Loucy (cell line): ENCODE measurements at regions not wholly inside any gene's neighbourhood (a gene's known extent, or its start where the extent isn't known, plus 50 kb on each side); places are given as distances from the start of the nearest gene placed in this dataset.

ENCODE experiments used
- H2AFZ ChIP-seq: fragments of 200-600 bp; sonication (generic); 2 replicates; pipeline ENCODE4 v1.6.0; 2016; ENCODE audit warnings: antibody characterized with exemption, mild to moderate bottlenecking, low read length, moderate library complexity
- H3F3A ChIP-seq: fragments of 200-600 bp; 2 replicates; pipeline ENCODE4 v1.6.0; 2016; ENCODE audit warnings: antibody characterized with exemption, low read depth, mild to moderate bottlenecking
- H3K27me3 ChIP-seq: fragments of 200-600 bp; sonication (generic); 2 replicates; pipeline ENCODE4 v1.6.1; 2014; ENCODE audit warnings: low read length, mild to moderate bottlenecking; ENCODE audit not compliant: insufficient read depth, poor library complexity, severe bottlenecking
- H3K36me3 ChIP-seq: fragments of 200-600 bp; sonication (generic); 2 replicates; pipeline ENCODE4 v1.6.1; 2016; ENCODE audit warnings: low read length; ENCODE audit not compliant: insufficient read depth
- H3K4me1 ChIP-seq: fragments of 200-600 bp; sonication (generic); 2 replicates; pipeline ENCODE4 v1.5.1; 2014; ENCODE audit warnings: low read length, mild to moderate bottlenecking; ENCODE audit not compliant: insufficient read depth, poor library complexity, severe bottlenecking
- H3K4me2 ChIP-seq: fragments of 200-600 bp; sonication (generic); 2 replicates; pipeline ENCODE4 v1.6.0; 2014; ENCODE audit warnings: antibody characterized with exemption, low read length, low read depth, mild to moderate bottlenecking; ENCODE audit not compliant: poor library complexity, severe bottlenecking
- H3K4me3 ChIP-seq: fragments of 200-600 bp; sonication (generic); 2 replicates; pipeline ENCODE4 v1.5.1; 2014; ENCODE audit warnings: low read length, mild to moderate bottlenecking, mixed read lengths; ENCODE audit not compliant: poor library complexity, severe bottlenecking
- H3K79me2 ChIP-seq: fragments of 200-600 bp; sonication (generic); 2 replicates; pipeline ENCODE4 v1.6.1; 2014; ENCODE audit warnings: low read length; ENCODE audit not compliant: insufficient read depth
- H3K9ac ChIP-seq: fragments of 200-600 bp; sonication (generic); 2 replicates; pipeline ENCODE4 v1.6.0; 2014; ENCODE audit warnings: mild to moderate bottlenecking, low read depth, low read length, moderate library complexity; ENCODE audit not compliant: poor library complexity, severe bottlenecking
- H3K9me2 ChIP-seq: fragments of 200-600 bp; sonication (generic); replicated peaks from 2 replicates; pipeline ENCODE4 v1.6.1; 2016; ENCODE audit warnings: low read depth, low read length, mixed read lengths
- H3K9me3 ChIP-seq: fragments of 200-600 bp; sonication (generic); 2 replicates; pipeline ENCODE4 v1.6.1; 2014; ENCODE audit warnings: mild to moderate bottlenecking, antibody characterized with exemption, low read length, low read depth; ENCODE audit not compliant: insufficient read depth
- H4K20me1 ChIP-seq: fragments of 200-600 bp; sonication (generic); 2 replicates; pipeline ENCODE4 v1.6.0; 2014; ENCODE audit warnings: antibody characterized with exemption, low read length, mild to moderate bottlenecking; ENCODE audit not compliant: insufficient read depth, poor library complexity, severe bottlenecking
- CTCF ChIP-seq: fragments of 200-600 bp; sonication (generic); conservative IDR thresholded peaks from 2 replicates; pipeline ENCODE4 v1.5.1; 2014; ENCODE audit warnings: mild to moderate bottlenecking, antibody characterized with exemption, low read length
- EZH2phosphoT487 ChIP-seq: fragments of 200-600 bp; IDR thresholded peaks from 2 replicates; pipeline ENCODE4 v1.6.1; 2018; ENCODE audit warnings: antibody characterized with exemption, mild to moderate bottlenecking, moderate library complexity, borderline replicate concordance

GRCh38 chr7:93632371-93632770 is 57.8 kb upstream of the CALCR start:
- no peak overlapping the region for H3K9ac ChIP-seq
- H3K27me3 ChIP-seq: no peaks in the 10 kb centered on the region
- H3K79me2 ChIP-seq: no peaks in the 10 kb centered on the region
- H3K9me3 ChIP-seq: no peaks in the 10 kb centered on the region
- no peak overlapping the region for H3K4me2 ChIP-seq
- H4K20me1 ChIP-seq: no peaks in the 10 kb centered on the region
- H3K4me3 ChIP-seq: no peak overlapping the region
- H2AFZ ChIP-seq: no peak overlapping the region
- H3F3A ChIP-seq: no peaks in the 10 kb centered on the region
- H3K36me3 ChIP-seq: no peaks in the 10 kb centered on the region
- no peaks in the 10 kb centered on the region for H3K9me2 ChIP-seq
- no peaks in the 10 kb centered on the region for H3K4me1 ChIP-seq
- TF ChIP-seq EZH2phosphoT487: no peak
- TF ChIP-seq CTCF: no peak

GRCh38 chr7:93629291-93629801 is 54.8 kb upstream of the CALCR start:
- no peaks in the 10 kb centered on the region for H3F3A ChIP-seq
- no peaks in the 10 kb centered on the region for H3K9me2 ChIP-seq
- H3K9me3 ChIP-seq: no peaks in the 10 kb centered on the region
- H3K4me2 ChIP-seq: no peak overlapping the region
- H3K4me1 ChIP-seq: no peaks in the 10 kb centered on the region
- no peaks in the 10 kb centered on the region for H3K79me2 ChIP-seq
- H3K27me3 ChIP-seq: no peaks in the 10 kb centered on the region
- no peaks in the 10 kb centered on the region for H4K20me1 ChIP-seq
- TF ChIP-seq EZH2phosphoT487: no peak
- no peak for TF ChIP-seq CTCF
- no peaks in the 10 kb centered on the region for H3K36me3 ChIP-seq
- H3K9ac ChIP-seq: no peak overlapping the region
- no peak overlapping the region for H3K4me3 ChIP-seq
- H2AFZ ChIP-seq: no peak overlapping the region

GRCh38 chr7:93626869-93627268 is 52.3 kb upstream of the CALCR start:
- no peak overlapping the region for H3K9ac ChIP-seq
- H3K79me2 ChIP-seq: no peaks in the 10 kb centered on the region
- H3K4me1 ChIP-seq: peaks cover 3% of the 10 kb centered on the region
- H4K20me1 ChIP-seq: no peaks in the 10 kb centered on the region
- H3K36me3 ChIP-seq: no peaks in the 10 kb centered on the region
- no peak overlapping the region for H3K4me3 ChIP-seq
- H3K9me3 ChIP-seq: no peaks in the 10 kb centered on the region
- no peak overlapping the region for H3K4me2 ChIP-seq
- H2AFZ ChIP-seq: no peak overlapping the region
- H3K9me2 ChIP-seq: no peaks in the 10 kb centered on the region
- no peaks in the 10 kb centered on the region for H3F3A ChIP-seq
- TF ChIP-seq EZH2phosphoT487 (no peak), CTCF (no peak)
- no peaks in the 10 kb centered on the region for H3K27me3 ChIP-seq
